ENCODE measurements at regions not wholly inside any gene's neighbourhood (a gene's known extent, or its start where the extent isn't known, plus 50 kb on each side); places are given as distances from the start of the nearest gene placed in this dataset.

GRCh38 chr6:22942403-22942802, 373.0 kb downstream of the HDGFL1 start:
- H3K9ac ChIP-seq (ENCODE audit: low read length) = no peak overlapping the region

GRCh38 chr6:22943327-22943726, 374.0 kb downstream of the HDGFL1 start:
- Histone ChIP-seq H3K27me3 (ENCODE audit: control insufficient read depth, insufficient read depth, low read length) (no peaks in the 10 kb centered on the region), H3K27ac (ENCODE audit: low read depth, low read length) (no peak overlapping the region), H3K4me1 (ENCODE audit: control insufficient read depth, insufficient read depth, low read length) (no peaks in the 10 kb centered on the region), H3K36me3 (ENCODE audit: control insufficient read depth, insufficient read depth, low read length) (no peaks in the 10 kb centered on the region), H3K9ac (ENCODE audit: low read length) (no peak overlapping the region), H3K4me3 (ENCODE audit: low read length) (no peak overlapping the region)

More at GRCh38 chr6:22942403-22942802, 373.0 kb downstream of the HDGFL1 start:
- Histone ChIP-seq H3K4me1 (ENCODE audit: control insufficient read depth, insufficient read depth, low read length) (no peaks in the 10 kb centered on the region), H3K4me3 (ENCODE audit: low read length) (no peak overlapping the region), H3K27me3 (ENCODE audit: control insufficient read depth, insufficient read depth, low read length) (no peaks in the 10 kb centered on the region), H3K36me3 (ENCODE audit: control insufficient read depth, insufficient read depth, low read length) (no peaks in the 10 kb centered on the region), H3K27ac (ENCODE audit: low read depth, low read length) (no peak overlapping the region)

- Histone ChIP-seq H3K27me3 (ENCODE audit: control insufficient read depth, insufficient read depth, low read length) (no peaks in the 10 kb centered on the region), H3K9ac (ENCODE audit: low read length) (no peak overlapping the region), H3K27ac (ENCODE audit: low read depth, low read length) (no peak overlapping the region), H3K36me3 (ENCODE audit: control insufficient read depth, insufficient read depth, low read length) (no peaks in the 10 kb centered on the region), H3K4me1 (ENCODE audit: control insufficient read depth, insufficient read depth, low read length) (no peaks in the 10 kb centered on the region), H3K4me3 (ENCODE audit: low read length) (no peak overlapping the region)
Measured at GRCh38 chr6:22949967-22950366, 380.6 kb downstream of the HDGFL1 start.

GRCh38 chr6:22952097-22952496, 382.7 kb downstream of the HDGFL1 start:
- H3K27ac ChIP-seq (ENCODE audit: low read depth, low read length) = no peak overlapping the region
- peaks cover 8% of the 10 kb centered on the region for H3K4me1 ChIP-seq (ENCODE audit: control insufficient read depth, insufficient read depth, low read length)
- no peaks in the 10 kb centered on the region for H3K36me3 ChIP-seq (ENCODE audit: control insufficient read depth, insufficient read depth, low read length)
- no peak overlapping the region for H3K4me3 ChIP-seq (ENCODE audit: low read length)
- no peak overlapping the region for H3K9ac ChIP-seq (ENCODE audit: low read length)
- H3K27me3 ChIP-seq (ENCODE audit: control insufficient read depth, insufficient read depth, low read length) = no peaks in the 10 kb centered on the region

- Histone ChIP-seq H3K36me3 (ENCODE audit: control insufficient read depth, insufficient read depth, low read length) (no peaks in the 10 kb centered on the region), H3K27ac (ENCODE audit: low read depth, low read length) (peak overlapping the region; percentile 30), H3K27me3 (ENCODE audit: control insufficient read depth, insufficient read depth, low read length) (no peaks in the 10 kb centered on the region), H3K9ac (ENCODE audit: low read length) (no peak overlapping the region), H3K4me3 (ENCODE audit: low read length) (no peak overlapping the region), H3K4me1 (ENCODE audit: control insufficient read depth, insufficient read depth, low read length) (peaks cover 8% of the 10 kb centered on the region)
Measured at GRCh38 chr6:22954749-22955385, 385.5 kb downstream of the HDGFL1 start.

GRCh38 chr6:22956029-22956681, 386.8 kb downstream of the HDGFL1 start:
- H3K27me3 ChIP-seq (ENCODE audit: control insufficient read depth, insufficient read depth, low read length) = no peaks in the 10 kb centered on the region
- H3K27ac ChIP-seq (ENCODE audit: low read depth, low read length) = no peak overlapping the region
- H3K4me3 ChIP-seq (ENCODE audit: low read length) = no peak overlapping the region
- no peaks in the 10 kb centered on the region for H3K36me3 ChIP-seq (ENCODE audit: control insufficient read depth, insufficient read depth, low read length)
- H3K9ac ChIP-seq (ENCODE audit: low read length) = no peak overlapping the region
- H3K4me1 ChIP-seq (ENCODE audit: control insufficient read depth, insufficient read depth, low read length) = peaks cover 8% of the 10 kb centered on the region

- Histone ChIP-seq H3K9ac (ENCODE audit: low read length) (no peak overlapping the region), H3K36me3 (ENCODE audit: control insufficient read depth, insufficient read depth, low read length) (no peaks in the 10 kb centered on the region), H3K4me3 (ENCODE audit: low read length) (no peak overlapping the region), H3K27ac (ENCODE audit: low read depth, low read length) (no peak overlapping the region), H3K4me1 (ENCODE audit: control insufficient read depth, insufficient read depth, low read length) (peaks cover 8% of the 10 kb centered on the region), H3K27me3 (ENCODE audit: control insufficient read depth, insufficient read depth, low read length) (no peaks in the 10 kb centered on the region)
Measured at GRCh38 chr6:22958677-22959076, 389.3 kb downstream of the HDGFL1 start.

GRCh38 chr6:22959571-22959970, 390.2 kb downstream of the HDGFL1 start:
- no peaks in the 10 kb centered on the region for H3K36me3 ChIP-seq (ENCODE audit: control insufficient read depth, insufficient read depth, low read length)
- peaks cover 8% of the 10 kb centered on the region for H3K4me1 ChIP-seq (ENCODE audit: control insufficient read depth, insufficient read depth, low read length)
- H3K9ac ChIP-seq (ENCODE audit: low read length) = no peak overlapping the region
- no peaks in the 10 kb centered on the region for H3K27me3 ChIP-seq (ENCODE audit: control insufficient read depth, insufficient read depth, low read length)
- no peak overlapping the region for H3K4me3 ChIP-seq (ENCODE audit: low read length)
- H3K27ac ChIP-seq (ENCODE audit: low read depth, low read length) = no peak overlapping the region

GRCh38 chr6:22964334-22964733, 395.0 kb downstream of the HDGFL1 start:
- Histone ChIP-seq H3K4me1 (ENCODE audit: control insufficient read depth, insufficient read depth, low read length) (no peaks in the 10 kb centered on the region), H3K4me3 (ENCODE audit: low read length) (no peak overlapping the region), H3K36me3 (ENCODE audit: control insufficient read depth, insufficient read depth, low read length) (no peaks in the 10 kb centered on the region), H3K9ac (ENCODE audit: low read length) (no peak overlapping the region), H3K27ac (ENCODE audit: low read depth, low read length) (no peak overlapping the region), H3K27me3 (ENCODE audit: control insufficient read depth, insufficient read depth, low read length) (no peaks in the 10 kb centered on the region)

GRCh38 chr6:22965889-22966288, 396.5 kb downstream of the HDGFL1 start:
- H3K9ac ChIP-seq (ENCODE audit: low read length) = no peak overlapping the region

GRCh38 chr6:22966691-22967422, 397.5 kb downstream of the HDGFL1 start:
- Histone ChIP-seq H3K4me3 (ENCODE audit: low read length) (no peak overlapping the region), H3K4me1 (ENCODE audit: control insufficient read depth, insufficient read depth, low read length) (no peaks in the 10 kb centered on the region), H3K36me3 (ENCODE audit: control insufficient read depth, insufficient read depth, low read length) (no peaks in the 10 kb centered on the region), H3K9ac (ENCODE audit: low read length) (no peak overlapping the region), H3K27ac (ENCODE audit: low read depth, low read length) (no peak overlapping the region), H3K27me3 (ENCODE audit: control insufficient read depth, insufficient read depth, low read length) (no peaks in the 10 kb centered on the region)

More at GRCh38 chr6:22965889-22966288, 396.5 kb downstream of the HDGFL1 start:
- H3K36me3 ChIP-seq (ENCODE audit: control insufficient read depth, insufficient read depth, low read length) = no peaks in the 10 kb centered on the region
- no peaks in the 10 kb centered on the region for H3K4me1 ChIP-seq (ENCODE audit: control insufficient read depth, insufficient read depth, low read length)
- H3K27ac ChIP-seq (ENCODE audit: low read depth, low read length) = no peak overlapping the region
- no peaks in the 10 kb centered on the region for H3K27me3 ChIP-seq (ENCODE audit: control insufficient read depth, insufficient read depth, low read length)
- H3K4me3 ChIP-seq (ENCODE audit: low read length) = no peak overlapping the region

GRCh38 chr6:22970004-22970403, 400.6 kb downstream of the HDGFL1 start:
- H3K27ac ChIP-seq (ENCODE audit: low read depth, low read length) = no peak overlapping the region
- no peaks in the 10 kb centered on the region for H3K36me3 ChIP-seq (ENCODE audit: control insufficient read depth, insufficient read depth, low read length)
- H3K9ac ChIP-seq (ENCODE audit: low read length) = no peak overlapping the region
- no peaks in the 10 kb centered on the region for H3K27me3 ChIP-seq (ENCODE audit: control insufficient read depth, insufficient read depth, low read length)
- H3K4me3 ChIP-seq (ENCODE audit: low read length) = no peak overlapping the region
- no peaks in the 10 kb centered on the region for H3K4me1 ChIP-seq (ENCODE audit: control insufficient read depth, insufficient read depth, low read length)
